ENCODE measurements at regions not wholly inside any gene's neighbourhood (a gene's known extent, or its start where the extent isn't known, plus 50 kb on each side); places are given as distances from the start of the nearest gene placed in this dataset.
"Not testable (repeated sequence)": the region's sequence is repeated elsewhere in the genome, so short reads cannot be mapped to it uniquely, and the experiment has no call there.

DNA sequence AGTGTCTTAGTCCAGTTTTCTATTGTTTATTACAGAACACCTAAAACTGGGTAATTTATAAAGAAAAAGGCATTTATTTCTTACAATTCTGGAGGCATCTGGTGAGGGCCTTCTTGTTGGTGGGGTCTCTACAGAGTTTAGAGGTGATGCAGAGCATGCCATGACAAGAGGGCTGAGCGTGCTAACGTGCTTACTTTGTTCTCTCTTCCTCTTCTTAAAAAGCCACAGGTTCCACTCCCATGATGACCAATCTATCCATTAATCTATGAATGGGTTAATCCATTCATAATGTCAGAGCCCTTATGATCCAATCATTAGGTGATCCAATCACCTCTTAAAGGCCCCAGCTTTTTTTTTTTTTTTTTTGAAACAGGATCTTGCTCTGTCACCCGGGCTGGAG, 291.5 kb upstream of the GALNTL6 start:
- no peak for DNase-seq

DNA sequence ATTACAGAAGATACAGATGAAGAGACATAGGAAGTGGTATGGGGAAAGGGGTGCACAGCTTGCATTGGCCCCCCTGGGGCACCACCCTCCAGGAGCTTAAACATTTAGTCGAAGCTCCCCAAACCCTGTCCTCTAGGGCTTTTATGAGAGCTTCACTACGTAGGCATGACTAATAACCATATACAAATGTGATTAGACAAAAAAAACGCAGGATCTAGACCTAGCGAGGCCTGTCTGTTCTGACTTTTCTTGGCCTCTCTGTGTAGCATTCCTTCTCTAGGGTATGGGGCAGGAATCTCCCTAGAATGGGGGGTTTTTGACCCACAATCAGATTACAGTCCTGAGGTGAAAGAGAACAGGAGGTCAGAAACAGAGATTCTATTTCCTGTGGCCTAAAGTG, 293.7 kb upstream of the GALNTL6 start:
- no peak for DNase-seq

DNA sequence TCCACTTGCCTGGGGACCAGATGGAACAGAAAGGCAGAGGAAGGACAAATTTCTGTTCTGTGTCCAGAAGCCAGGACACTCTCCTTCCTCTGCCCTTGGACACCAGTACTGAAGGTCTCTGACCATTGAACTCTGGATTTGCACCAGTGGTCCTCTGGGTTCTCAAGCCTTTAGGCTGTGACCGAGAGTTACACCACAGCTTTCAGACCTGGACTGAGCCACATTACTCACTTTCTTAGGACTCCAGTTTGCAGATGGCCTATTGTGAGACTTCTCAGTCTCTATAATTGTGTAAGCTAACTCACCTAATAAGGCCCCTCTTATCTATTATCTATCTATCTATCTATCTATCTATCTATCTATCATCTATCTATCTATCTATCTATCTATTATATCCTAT, 295.3 kb upstream of the GALNTL6 start:
- DNase-seq: no peak

DNA sequence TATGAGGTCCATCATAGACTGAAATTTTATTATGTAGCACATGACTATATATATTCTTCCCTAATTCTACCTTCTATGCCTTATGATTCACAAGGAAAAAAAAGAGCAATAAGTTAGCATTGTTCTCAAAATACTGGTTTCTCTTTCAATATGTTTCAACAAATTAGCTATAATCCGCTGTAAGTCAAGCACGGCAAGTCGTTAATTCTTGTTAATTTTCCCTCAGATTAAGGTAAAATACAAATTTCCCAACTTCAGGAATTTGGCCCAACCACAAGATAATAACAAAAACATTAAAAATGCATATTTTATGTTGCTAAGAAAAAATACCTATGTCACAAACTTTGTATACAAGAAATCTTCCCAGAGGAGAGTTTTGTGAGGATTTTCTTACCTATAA, 296.5 kb upstream of the GALNTL6 start:
- DNase-seq: no peak

DNA sequence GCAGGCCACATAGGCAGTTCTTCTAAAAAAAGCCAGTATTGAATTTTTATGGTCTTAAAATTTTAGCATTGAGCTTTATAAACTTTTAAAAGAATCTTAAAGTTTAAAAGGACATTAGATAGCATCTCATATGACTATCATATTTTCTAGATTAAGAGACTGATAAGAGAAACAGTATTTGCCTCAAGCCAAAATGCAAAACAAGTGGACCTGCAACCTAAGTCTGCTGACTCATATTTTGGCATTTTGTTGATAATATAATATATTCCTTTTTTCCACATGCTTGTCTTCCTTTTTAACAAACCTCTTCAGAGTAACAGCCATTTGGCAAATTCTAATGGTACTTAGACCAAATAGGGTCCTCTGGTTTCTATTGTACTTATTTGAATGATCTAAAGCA, 328.5 kb upstream of the GALNTL6 start:
- no peak for DNase-seq

DNA sequence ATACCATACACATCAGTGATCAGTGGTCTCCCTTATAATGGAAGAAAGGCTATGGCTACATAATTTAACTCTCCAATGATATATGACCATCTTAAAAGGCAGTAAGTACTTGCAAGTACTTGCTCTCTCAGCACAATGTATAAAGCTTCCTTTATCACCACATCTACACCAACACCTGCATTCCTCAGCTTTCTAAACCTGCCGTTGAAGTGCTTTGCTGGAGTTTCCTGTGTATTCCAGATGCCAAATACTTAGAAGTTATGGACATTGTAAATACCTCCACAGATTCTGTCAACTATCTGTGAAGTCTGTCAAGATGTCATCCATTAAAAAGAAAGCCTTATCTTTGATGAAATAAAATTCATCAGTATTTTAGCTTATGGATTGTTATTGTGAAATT, 335.0 kb upstream of the GALNTL6 start:
- DNase-seq: no peak

DNA sequence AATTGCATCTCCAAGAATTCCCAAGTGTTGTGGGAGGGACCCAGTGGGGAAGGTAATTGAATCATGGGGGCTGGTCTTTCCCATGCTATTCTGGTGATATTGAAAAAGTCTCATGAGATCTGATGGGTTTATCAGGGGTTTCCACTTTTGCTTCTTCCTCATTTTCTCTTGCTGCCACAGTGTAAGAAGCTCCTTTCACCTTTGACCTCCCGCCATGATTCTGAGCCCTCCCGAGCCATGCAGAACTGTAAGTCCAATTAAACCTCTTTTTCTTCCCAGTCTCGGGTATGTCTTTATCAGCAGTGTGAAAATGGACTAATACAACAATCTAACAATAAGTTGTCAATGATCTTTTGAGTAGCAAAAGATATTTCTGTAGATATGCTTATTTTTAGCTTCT, 338.1 kb upstream of the GALNTL6 start:
- not testable (repeated sequence) for DNase-seq

DNA sequence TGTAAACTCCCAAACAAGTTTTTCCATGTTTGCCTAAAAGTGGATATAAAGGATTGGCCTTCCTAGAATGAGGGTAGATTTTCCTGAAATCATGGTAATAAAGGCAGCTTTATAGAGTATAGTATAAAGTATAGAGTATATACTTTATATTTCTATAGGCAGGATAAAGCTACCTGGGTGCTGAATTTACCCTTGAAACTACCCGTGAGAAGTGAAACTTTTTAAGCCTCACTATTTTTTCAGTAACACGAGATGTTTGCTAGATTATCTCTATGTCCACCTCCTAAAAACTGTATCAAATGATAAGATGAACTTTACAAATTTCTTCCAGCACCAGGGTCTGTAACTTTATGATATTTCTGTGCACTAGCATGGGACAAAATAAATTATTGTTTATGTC, 340.0 kb upstream of the GALNTL6 start:
- no peak for DNase-seq

DNA sequence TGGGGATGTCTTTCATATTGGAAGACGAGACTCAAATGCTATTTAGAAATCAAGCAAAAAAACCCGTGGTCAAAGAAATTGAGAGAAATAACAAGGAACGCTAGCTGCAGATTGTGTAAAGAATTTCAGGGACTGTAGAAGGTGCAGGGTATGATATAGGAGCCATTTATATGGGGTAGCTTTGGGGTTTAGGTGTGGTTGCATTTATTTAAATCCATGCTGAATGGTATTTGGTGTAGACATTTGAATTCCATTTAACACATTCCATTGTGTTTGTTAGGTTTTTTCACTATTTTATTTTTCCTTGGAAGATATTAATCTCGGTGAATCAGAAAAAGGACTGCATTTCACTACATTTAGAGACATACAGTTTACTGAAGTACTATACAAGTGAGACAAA, 341.0 kb upstream of the GALNTL6 start:
- no peak for DNase-seq

DNA sequence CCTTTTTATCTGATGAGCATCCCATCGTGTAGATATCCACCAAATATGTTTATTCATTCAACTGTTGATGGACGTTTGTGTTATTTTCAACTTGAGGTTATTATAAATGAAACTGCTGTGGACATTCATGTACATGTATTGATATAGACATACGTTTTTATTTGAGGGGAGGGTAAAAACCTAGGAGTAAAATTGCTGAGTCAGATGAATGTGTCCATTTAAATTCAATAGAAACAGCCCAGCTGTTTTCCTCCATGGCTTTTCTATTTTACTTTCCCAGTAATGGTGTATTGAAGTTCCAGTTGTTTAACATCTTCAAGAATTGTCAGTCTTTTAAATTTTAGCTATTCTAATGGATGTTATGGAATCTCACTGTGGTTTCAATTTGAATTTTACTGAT, 348.7 kb upstream of the GALNTL6 start:
- no peak for DNase-seq

DNA sequence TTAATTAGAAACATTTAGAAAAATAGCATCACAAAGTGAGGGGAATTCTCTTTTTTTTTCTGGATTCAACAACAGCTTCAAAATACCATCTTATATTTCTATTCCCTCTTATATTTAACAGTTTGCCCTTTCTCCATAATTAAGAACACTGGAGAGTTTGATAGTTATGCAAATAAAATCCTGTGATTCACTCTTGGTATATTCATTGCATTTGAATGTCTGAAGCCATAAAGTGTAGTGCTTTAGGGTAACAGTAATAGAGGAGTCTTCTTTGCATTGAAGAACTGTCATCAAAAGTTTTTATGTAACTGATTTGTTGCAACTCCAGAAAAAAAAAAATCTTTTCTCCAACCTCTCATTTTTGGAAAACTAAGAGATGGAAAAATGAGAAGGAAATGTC, 352.0 kb upstream of the GALNTL6 start:
- no peak for DNase-seq

DNA sequence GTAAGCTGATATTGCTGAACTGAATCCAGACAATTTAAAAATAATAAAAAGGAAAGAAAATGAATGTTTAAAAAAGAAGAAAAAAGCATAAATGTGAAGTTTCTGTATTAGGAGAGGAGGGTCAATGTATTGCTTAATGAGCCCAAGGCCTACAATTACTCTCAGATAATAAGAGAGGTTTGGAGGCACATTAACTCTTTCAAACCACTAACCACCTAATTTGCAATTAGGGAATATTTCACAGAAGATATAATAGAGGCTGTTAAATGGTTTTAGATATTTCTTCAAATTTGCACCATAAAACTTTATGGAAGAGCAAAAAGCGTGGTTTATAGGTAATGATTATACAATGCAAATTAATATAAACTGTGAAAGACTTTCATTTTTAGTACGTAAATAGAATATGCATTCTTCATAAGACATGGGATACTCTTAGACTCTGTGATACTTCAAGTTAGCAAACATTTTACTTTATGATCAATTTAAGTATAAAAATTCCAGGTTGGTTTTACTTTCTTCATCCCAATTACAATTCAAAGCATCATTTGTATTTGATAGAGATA, 364.2 kb upstream of the GALNTL6 start:
- no peak for DNase-seq

DNA sequence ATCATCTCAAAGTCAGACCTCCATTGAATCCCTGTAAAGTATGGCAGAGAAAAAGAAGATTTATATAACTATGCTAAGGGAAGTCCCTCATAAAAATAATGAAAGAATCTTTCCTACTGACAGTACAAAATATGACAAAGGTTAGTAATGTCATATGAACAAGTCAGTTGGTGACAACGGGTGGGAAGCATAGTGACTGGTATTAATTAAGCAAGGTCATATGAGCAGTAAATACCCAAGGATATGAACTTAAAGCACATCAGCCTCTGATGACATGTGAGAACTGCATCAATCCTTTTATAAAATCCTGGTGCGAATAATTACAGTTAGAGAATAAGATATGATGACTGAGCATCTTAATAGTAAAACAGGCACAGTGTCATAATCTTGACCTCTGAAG, 364.8 kb upstream of the GALNTL6 start:
- no peak for DNase-seq

DNA sequence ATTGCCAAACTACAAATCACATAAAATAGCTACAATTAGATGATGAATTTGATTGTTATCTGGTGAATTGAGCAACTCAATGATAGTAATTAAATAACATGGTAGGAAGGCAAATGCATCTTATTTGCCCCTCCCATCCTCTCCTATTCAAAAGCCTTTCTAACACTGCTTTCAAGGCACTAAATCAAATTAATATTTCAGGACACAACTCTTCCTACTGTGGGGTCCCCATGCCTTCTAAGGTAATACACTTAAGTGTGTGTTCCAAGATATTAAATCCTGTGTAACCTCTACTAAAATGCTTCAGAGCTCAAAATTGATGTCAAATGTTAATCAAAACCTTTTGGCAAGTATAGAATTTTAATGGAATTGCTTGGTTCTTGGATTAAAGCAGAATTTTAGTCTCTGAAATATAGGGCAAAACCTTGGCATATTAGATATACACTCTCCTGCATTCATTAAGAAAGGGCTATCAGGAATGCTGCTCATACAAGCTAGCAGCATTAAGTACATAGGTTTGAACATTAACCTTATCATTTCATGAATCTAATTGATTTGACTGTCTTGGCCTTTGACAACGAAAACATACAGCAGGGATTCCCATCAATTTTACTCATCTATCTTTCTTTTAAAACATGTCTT, 371.8 kb upstream of the GALNTL6 start:
- no peak for DNase-seq

DNA sequence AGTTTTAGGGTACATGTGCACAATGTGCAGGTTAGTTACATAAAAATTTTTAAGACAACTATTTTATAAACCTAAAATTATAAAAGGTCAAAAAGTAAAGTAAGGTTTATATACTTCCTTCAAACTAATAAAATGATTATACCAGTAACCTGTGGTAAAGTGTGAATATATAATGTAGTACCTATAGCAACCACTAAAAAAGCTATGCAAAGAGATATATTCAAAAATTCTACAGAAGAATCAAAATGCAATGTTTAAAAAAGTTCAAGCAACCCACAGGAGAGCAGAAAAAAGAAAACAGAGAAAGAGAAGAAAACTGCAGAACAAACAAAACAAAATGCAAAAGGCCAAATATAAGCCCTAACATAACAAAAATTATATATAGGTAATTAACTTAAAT, 379.5 kb upstream of the GALNTL6 start:
- no peak for DNase-seq

DNA sequence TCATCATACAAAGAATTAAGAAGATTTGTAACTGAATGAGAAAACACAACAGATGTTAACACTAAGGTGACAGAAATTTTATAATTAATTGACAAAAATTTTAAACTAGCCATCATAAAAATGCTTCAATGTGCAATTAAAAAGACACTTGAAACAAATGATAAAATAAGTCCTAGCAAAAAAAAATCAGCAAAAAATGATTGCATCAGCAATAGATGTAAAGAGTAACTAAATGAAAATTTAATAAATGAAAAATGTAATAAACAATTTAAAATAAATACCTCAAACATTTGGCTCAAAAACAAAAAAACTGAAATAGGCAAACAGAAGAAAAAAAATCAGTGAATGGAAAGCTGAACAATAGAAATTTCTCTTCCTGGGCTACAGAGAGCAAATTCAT, 380.7 kb upstream of the GALNTL6 start:
- DNase-seq: no peak

DNA sequence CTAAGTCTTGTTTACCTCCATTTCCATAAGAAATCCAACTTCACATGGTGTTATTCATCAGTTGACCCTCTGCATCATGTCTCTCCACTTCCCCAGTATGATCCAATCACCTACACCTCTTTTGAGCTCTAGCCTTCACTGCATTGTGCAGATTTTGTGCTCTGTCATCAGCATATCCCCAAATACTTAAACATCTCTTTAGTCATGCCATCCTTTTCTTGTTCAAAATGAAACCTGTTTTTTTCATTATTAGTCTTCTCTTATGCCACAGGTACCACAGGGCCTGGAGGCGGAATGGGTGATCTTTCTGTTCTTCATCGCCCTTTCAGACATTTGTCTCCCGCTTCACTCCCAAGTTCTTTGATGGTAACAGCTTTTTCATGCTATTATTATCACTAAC, 382.7 kb upstream of the GALNTL6 start:
- DNase-seq: no peak

DNA sequence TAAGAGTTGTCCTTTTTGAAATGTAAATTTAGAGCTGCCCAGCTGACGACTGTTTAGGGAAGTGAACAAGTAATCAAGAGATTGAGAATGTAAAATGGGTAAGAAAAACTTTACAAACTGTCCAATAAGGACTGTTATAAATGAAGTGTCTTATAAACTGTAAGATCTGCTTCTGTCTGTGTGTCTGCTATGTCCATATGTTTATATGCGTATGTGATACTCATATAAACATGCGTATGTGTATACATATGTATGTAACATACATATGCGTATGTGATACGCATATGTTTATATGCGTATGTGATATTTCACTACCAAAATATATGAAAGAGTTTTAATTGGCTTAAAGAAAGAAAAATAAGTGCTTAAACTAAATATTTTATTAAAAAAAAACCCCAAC, 416.0 kb upstream of the GALNTL6 start:
- DNase-seq: no peak

DNA sequence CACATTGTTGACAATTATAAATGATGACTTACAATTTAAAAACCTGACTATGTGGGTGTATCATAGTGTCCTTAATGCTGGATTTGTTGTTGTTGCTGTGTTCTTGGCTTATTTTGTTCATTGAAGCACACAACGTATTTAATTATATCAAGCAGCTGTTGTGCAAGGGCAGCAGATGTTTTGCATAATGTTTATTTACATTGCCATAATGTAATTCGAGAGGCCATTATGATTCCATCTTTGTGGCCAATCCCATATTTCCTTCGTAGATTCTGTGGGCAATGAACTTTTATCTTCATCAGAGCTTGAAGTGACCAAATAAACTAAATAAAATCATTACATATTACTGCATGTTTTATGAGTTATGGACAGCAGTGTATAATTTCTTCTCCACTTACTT, 422.6 kb upstream of the GALNTL6 start:
- no peak for DNase-seq

DNA sequence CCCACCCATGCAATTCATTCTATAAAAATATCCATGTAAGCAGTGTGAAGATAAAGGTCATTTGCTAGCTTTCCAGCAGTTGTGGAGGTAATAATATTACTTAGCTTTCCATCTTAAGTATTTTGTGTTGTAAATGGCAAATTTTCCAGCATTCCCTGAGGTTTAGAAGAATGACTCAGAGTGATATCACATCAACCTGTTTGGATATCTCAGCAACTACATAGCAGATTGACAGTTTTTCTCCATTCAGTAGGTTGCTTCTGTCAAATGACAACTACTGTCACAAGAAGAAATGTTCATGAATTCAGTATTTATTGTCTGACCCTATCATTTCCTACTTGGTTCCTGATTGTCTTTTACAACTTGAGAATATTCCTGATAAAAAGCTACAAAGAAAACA, 434.9 kb upstream of the GALNTL6 start:
- no peak for DNase-seq

DNA sequence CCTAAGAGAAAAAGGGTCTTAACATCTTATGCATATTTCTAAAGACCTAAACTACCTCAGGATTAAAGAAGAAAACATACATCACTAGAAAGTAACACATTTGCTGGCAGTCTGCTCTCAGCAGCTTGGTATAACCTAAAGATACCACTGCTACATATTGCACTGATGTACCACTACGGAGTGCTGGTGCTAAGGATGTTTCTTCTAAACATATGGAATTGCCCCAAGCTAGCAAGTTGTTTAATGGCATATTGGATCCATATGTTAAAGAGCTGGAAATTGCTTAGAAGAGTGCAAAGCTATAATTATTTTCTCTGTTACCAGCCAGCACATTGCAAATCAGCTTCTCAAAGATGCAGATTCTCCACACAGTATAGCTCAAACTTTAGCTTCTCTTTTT, 436.5 kb upstream of the GALNTL6 start:
- no peak for DNase-seq

DNA sequence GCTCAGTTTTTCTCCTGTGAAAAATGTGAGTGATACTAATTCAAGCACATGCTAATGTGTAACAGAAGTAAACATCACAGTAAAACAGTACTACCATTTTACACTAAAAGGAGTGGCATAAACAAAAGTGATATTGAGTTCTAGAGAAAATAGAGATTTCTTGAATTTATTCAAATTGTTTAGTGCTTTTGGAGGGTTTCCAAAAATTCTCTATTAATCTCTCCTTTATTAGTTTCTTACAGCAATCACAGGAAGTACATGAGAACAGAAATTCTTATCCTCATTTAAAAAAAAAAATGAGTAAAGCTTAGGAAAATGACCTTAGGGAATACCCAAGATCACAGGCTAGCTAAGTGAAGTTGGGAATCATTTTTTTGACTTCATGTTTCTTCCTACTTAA, 459.7 kb upstream of the GALNTL6 start:
- DNase-seq: no peak

DNA sequence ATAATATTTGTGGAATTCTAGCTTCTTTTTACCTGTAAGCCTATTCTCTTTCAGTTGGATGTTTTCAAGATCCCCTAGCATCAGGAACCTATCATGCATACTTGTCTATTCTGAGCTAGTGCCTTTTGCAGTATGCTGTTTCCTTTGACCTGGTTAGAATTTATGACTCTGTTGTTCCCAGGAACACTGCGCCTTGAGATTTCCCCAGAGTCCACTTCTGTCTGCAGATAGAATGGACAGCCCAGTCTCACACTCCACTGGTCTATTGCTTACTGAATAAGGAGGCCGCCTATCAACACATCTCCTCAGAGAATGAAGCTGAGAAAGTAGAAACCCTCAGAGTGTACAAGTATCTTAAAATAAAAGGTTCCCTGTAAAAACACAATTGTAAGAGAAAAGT, 465.1 kb upstream of the GALNTL6 start:
- no peak for DNase-seq

DNA sequence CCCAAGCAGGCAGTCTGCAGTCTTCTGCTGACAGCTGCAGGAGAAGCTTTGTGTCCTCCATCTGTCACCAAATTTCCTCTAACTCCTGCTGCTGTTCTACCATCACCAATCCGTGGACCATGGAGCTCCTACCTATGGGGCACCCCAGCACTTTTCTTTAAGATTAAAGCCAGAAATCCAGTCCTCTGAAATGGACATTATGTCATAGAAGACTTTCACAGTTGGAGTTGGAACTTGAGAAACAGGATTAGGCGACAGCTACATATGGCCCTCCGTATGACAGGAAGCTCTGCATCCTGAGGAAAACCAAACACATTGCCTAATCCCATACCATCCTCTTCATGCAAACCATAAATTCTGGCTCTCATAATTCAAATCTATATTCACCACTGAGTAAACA, 470.6 kb upstream of the GALNTL6 start:
- no peak for DNase-seq

DNA sequence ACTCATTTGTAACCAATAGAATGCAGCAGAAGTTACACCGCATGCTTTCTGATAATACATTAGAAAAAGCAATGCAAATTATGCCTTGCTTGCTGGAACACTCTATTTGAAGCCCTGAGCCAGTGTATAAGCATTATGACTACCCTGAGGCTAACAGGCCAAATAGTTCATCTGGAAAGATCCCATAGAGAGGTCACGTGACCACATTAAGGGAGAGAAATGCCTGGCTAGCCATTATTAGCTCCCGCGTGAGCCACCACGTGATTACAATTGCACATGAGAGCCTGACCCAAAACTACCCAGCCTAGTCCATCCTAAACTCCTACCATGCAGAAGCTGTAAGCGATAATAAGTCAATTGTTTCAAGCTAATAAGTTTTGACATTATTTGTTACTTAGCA, 472.9 kb upstream of the GALNTL6 start:
- no peak for DNase-seq

DNA sequence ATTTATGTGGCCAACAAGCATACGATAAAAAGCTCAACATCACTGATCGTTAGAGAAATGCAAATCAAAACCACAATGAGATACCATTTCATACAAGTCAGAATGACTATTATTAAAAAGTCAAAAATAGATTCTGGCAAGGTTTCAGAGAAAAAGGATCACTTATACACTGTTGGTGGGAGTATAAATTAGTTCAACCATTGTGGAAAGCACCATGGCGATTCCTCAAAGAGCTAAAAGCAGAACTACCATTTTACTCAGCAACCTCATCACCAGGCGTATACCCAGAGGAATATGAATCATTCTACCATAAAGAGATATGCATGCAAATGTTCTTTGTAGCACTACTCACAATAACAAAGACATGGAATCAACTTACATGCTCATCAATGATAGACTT, 478.7 kb upstream of the GALNTL6 start:
- peak; percentile 3 to 37 (median 8) for DNase-seq
